ENCODE measurements at regions not wholly inside any gene's neighbourhood (a gene's known extent, or its start where the extent isn't known, plus 50 kb on each side); places are given as distances from the start of the nearest gene placed in this dataset.

- Histone ChIP-seq H3K4me2 (ENCODE audit: insufficient read depth, low read length, poor library complexity, severe bottlenecking) (no peak overlapping the region), H2BK15ac (ENCODE audit: low read length) (no peak overlapping the region), H2BK120ac (ENCODE audit: low read depth, low read length) (no peak overlapping the region), H2BK12ac (ENCODE audit: low read length) (no peak overlapping the region), H4K91ac (ENCODE audit: low read depth, low read length, poor library complexity) (no peak overlapping the region), H3K9me3 (replicated peaks in 1 of 2; ENCODE audit: control insufficient read depth in 2 of 2, insufficient read depth in 1 of 2, low read depth in 1 of 2, low read length in 2 of 2) (no peaks in the 10 kb centered on the region), H3K23ac (ENCODE audit: low read depth, low read length, poor library complexity) (peak overlapping the region; percentile 57), H2AK5ac (ENCODE audit: low read depth, low read length) (no peak overlapping the region), H3K27me3 (ENCODE audit: control insufficient read depth in 3 of 3, insufficient read depth in 3 of 3, low read depth in 1 of 3, low read length in 3 of 3) (no peaks in the 10 kb centered on the region), H3K4me1 (ENCODE audit: control insufficient read depth in 2 of 2, insufficient read depth in 1 of 2, low read depth in 1 of 2, low read length in 2 of 2) (peaks cover 0 to 2% of the 10 kb centered on the region in 2 donors), H3K4me3 (ENCODE audit: low read length in 2 of 2) (no peak overlapping the region), H3K36me3 (replicated peaks in 1 of 2; ENCODE audit: control insufficient read depth in 2 of 2, insufficient read depth in 2 of 2, low read length in 2 of 2) (peaks cover 0 to 1% of the 10 kb centered on the region in 2 donors), H3K9ac (ENCODE audit: low read depth, low read length, poor library complexity) (no peak overlapping the region), H2AFZ (ENCODE audit: low read length) (no peak overlapping the region), H3K18ac (ENCODE audit: low read length) (no peak overlapping the region), H3K27ac (replicated peaks; ENCODE audit: low read length) (no peak overlapping the region), H3K14ac (ENCODE audit: low read length) (no peak overlapping the region), H3K4ac (ENCODE audit: low read length) (no peak overlapping the region), H3K79me1 (ENCODE audit: low read depth, low read length) (peaks cover 11% of the 10 kb centered on the region), H4K8ac (ENCODE audit: low read depth, low read length) (no peak overlapping the region), H2BK5ac (ENCODE audit: low read length) (no peak overlapping the region)
- no peak for DNase-seq (ENCODE audit: low spot score)
- no CpG with 5 or more reads among the region's 20 CpGs for WGBS, 2 donors (ENCODE audit: extremely low coverage in 2 of 2, insufficient read length in 2 of 2, insufficient replicate concordance in 1 of 2)
These were observed 147.5 kb downstream of the CRYBB2 start for GRCh38 chr22:25366876-25367466.

GRCh38 chr22:25367756-25368155, 148.3 kb downstream of the CRYBB2 start:
- H3K27me3 ChIP-seq (ENCODE audit: control insufficient read depth in 3 of 3, insufficient read depth in 3 of 3, low read depth in 1 of 3, low read length in 3 of 3) = no peaks in the 10 kb centered on the region
- peaks cover 10% of the 10 kb centered on the region for H3K79me1 ChIP-seq (ENCODE audit: low read depth, low read length)
- no peak overlapping the region for H2AFZ ChIP-seq (ENCODE audit: low read length)
- no peak overlapping the region for H3K9ac ChIP-seq (ENCODE audit: low read depth, low read length, poor library complexity)
- no peak overlapping the region for H4K8ac ChIP-seq (ENCODE audit: low read depth, low read length)
- H2BK15ac ChIP-seq (ENCODE audit: low read length) = no peak overlapping the region
- no peak overlapping the region for H3K4ac ChIP-seq (ENCODE audit: low read length)
- WGBS, 2 donors (ENCODE audit: extremely low coverage in 2 of 2, insufficient read length in 2 of 2, insufficient replicate concordance in 1 of 2) = no CpG with 5 or more reads among the region's 18 CpGs
- H3K4me2 ChIP-seq (ENCODE audit: insufficient read depth, low read length, poor library complexity, severe bottlenecking) = no peak overlapping the region
- H3K36me3 ChIP-seq (replicated peaks in 1 of 2; ENCODE audit: control insufficient read depth in 2 of 2, insufficient read depth in 2 of 2, low read length in 2 of 2) = peaks cover 0 to 1% of the 10 kb centered on the region in 2 donors
- H3K4me1 ChIP-seq (ENCODE audit: control insufficient read depth in 2 of 2, insufficient read depth in 1 of 2, low read depth in 1 of 2, low read length in 2 of 2) = peaks cover 0 to 2% of the 10 kb centered on the region in 2 donors
- peak overlapping the region; percentile 72 for H3K18ac ChIP-seq (ENCODE audit: low read length)
- H3K27ac ChIP-seq (replicated peaks; ENCODE audit: low read length) = no peak overlapping the region
- H3K4me3 ChIP-seq (ENCODE audit: low read length in 2 of 2) = no peak overlapping the region
- H2BK120ac ChIP-seq (ENCODE audit: low read depth, low read length) = peak overlapping the region; percentile 22
- H3K14ac ChIP-seq (ENCODE audit: low read length) = no peak overlapping the region
- H2AK5ac ChIP-seq (ENCODE audit: low read depth, low read length) = no peak overlapping the region
- DNase-seq (ENCODE audit: low spot score) = no peak
- no peaks in the 10 kb centered on the region for H3K9me3 ChIP-seq (replicated peaks in 1 of 2; ENCODE audit: control insufficient read depth in 2 of 2, insufficient read depth in 1 of 2, low read depth in 1 of 2, low read length in 2 of 2)
- no peak overlapping the region for H4K91ac ChIP-seq (ENCODE audit: low read depth, low read length, poor library complexity)
- H2BK12ac ChIP-seq (ENCODE audit: low read length) = no peak overlapping the region
- H2BK5ac ChIP-seq (ENCODE audit: low read length) = no peak overlapping the region
- peak overlapping the region; percentile 17 for H3K23ac ChIP-seq (ENCODE audit: low read depth, low read length, poor library complexity)

GRCh38 chr22:25368271-25368670, 148.8 kb downstream of the CRYBB2 start:
- H3K27me3 ChIP-seq (ENCODE audit: control insufficient read depth in 3 of 3, insufficient read depth in 3 of 3, low read depth in 1 of 3, low read length in 3 of 3) = no peaks in the 10 kb centered on the region
- no CpG with 5 or more reads among the region's 5 CpGs for WGBS, 2 donors (ENCODE audit: extremely low coverage in 2 of 2, insufficient read length in 2 of 2, insufficient replicate concordance in 1 of 2)

GRCh38 chr22:25369041-25369440, 149.6 kb downstream of the CRYBB2 start:
- Histone ChIP-seq H3K4ac (ENCODE audit: low read length) (no peak overlapping the region), H3K14ac (ENCODE audit: low read length) (no peak overlapping the region), H2BK15ac (ENCODE audit: low read length) (no peak overlapping the region), H3K27ac (replicated peaks; ENCODE audit: low read length) (no peak overlapping the region), H3K9me3 (replicated peaks in 1 of 2; ENCODE audit: control insufficient read depth in 2 of 2, insufficient read depth in 1 of 2, low read depth in 1 of 2, low read length in 2 of 2) (no peaks in the 10 kb centered on the region), H3K79me1 (ENCODE audit: low read depth, low read length) (peaks cover 10% of the 10 kb centered on the region), H3K27me3 (ENCODE audit: control insufficient read depth in 3 of 3, insufficient read depth in 3 of 3, low read depth in 1 of 3, low read length in 3 of 3) (no peaks in the 10 kb centered on the region), H3K4me3 (ENCODE audit: low read length in 2 of 2) (no peak overlapping the region), H4K8ac (ENCODE audit: low read depth, low read length) (no peak overlapping the region), H3K36me3 (replicated peaks in 1 of 2; ENCODE audit: control insufficient read depth in 2 of 2, insufficient read depth in 2 of 2, low read length in 2 of 2) (peaks cover 0 to 1% of the 10 kb centered on the region in 2 donors), H3K9ac (ENCODE audit: low read depth, low read length, poor library complexity) (no peak overlapping the region), H3K4me2 (ENCODE audit: insufficient read depth, low read length, poor library complexity, severe bottlenecking) (no peak overlapping the region), H3K18ac (ENCODE audit: low read length) (no peak overlapping the region), H3K4me1 (ENCODE audit: control insufficient read depth in 2 of 2, insufficient read depth in 1 of 2, low read depth in 1 of 2, low read length in 2 of 2) (peaks cover 0 to 2% of the 10 kb centered on the region in 2 donors), H2BK12ac (ENCODE audit: low read length) (no peak overlapping the region), H3K23ac (ENCODE audit: low read depth, low read length, poor library complexity) (peak overlapping the region; percentile 16), H2BK120ac (ENCODE audit: low read depth, low read length) (no peak overlapping the region), H2AFZ (ENCODE audit: low read length) (no peak overlapping the region), H4K91ac (ENCODE audit: low read depth, low read length, poor library complexity) (no peak overlapping the region), H2BK5ac (ENCODE audit: low read length) (no peak overlapping the region), H2AK5ac (ENCODE audit: low read depth, low read length) (no peak overlapping the region)
- WGBS, 2 donors (ENCODE audit: extremely low coverage in 2 of 2, insufficient read length in 2 of 2, insufficient replicate concordance in 1 of 2) = no CpG with 5 or more reads among the region's 5 CpGs
- DNase-seq (ENCODE audit: low spot score) = no peak

More at GRCh38 chr22:25368271-25368670, 148.8 kb downstream of the CRYBB2 start:
- Histone ChIP-seq H4K8ac (ENCODE audit: low read depth, low read length) (no peak overlapping the region), H4K91ac (ENCODE audit: low read depth, low read length, poor library complexity) (no peak overlapping the region), H3K9me3 (replicated peaks in 1 of 2; ENCODE audit: control insufficient read depth in 2 of 2, insufficient read depth in 1 of 2, low read depth in 1 of 2, low read length in 2 of 2) (no peaks in the 10 kb centered on the region), H2BK120ac (ENCODE audit: low read depth, low read length) (peak overlapping the region; percentile 22), H2BK12ac (ENCODE audit: low read length) (no peak overlapping the region), H3K9ac (ENCODE audit: low read depth, low read length, poor library complexity) (no peak overlapping the region), H3K4me3 (ENCODE audit: low read length in 2 of 2) (no peak overlapping the region), H2AK5ac (ENCODE audit: low read depth, low read length) (no peak overlapping the region), H3K4me2 (ENCODE audit: insufficient read depth, low read length, poor library complexity, severe bottlenecking) (no peak overlapping the region), H3K4me1 (ENCODE audit: control insufficient read depth in 2 of 2, insufficient read depth in 1 of 2, low read depth in 1 of 2, low read length in 2 of 2) (peaks cover 0 to 2% of the 10 kb centered on the region in 2 donors), H3K23ac (ENCODE audit: low read depth, low read length, poor library complexity) (no peak overlapping the region), H3K18ac (ENCODE audit: low read length) (no peak overlapping the region), H3K36me3 (replicated peaks in 1 of 2; ENCODE audit: control insufficient read depth in 2 of 2, insufficient read depth in 2 of 2, low read length in 2 of 2) (peaks cover 0 to 1% of the 10 kb centered on the region in 2 donors), H2BK15ac (ENCODE audit: low read length) (no peak overlapping the region), H3K14ac (ENCODE audit: low read length) (no peak overlapping the region), H3K4ac (ENCODE audit: low read length) (no peak overlapping the region), H2BK5ac (ENCODE audit: low read length) (no peak overlapping the region), H3K27ac (replicated peaks; ENCODE audit: low read length) (no peak overlapping the region), H2AFZ (ENCODE audit: low read length) (no peak overlapping the region), H3K79me1 (ENCODE audit: low read depth, low read length) (peaks cover 10% of the 10 kb centered on the region)
- no peak for DNase-seq (ENCODE audit: low spot score)

Data from neuronal stem cell (in vitro differentiated cells).